Cerebellar cortex (tissue), 1 donor: ENCODE measurements at regions not wholly inside any gene's neighbourhood (a gene's known extent, or its start where the extent isn't known, plus 50 kb on each side); places are given as distances from the start of the nearest gene placed in this dataset.
"Not testable (repeated sequence)": the region's sequence is repeated elsewhere in the genome, so short reads cannot be mapped to it uniquely, and the experiment has no call there.

Source experiments
- DNase-seq: peaks from one replicate; pipeline ENCODE4 v3.0.0-alpha.2; 2015; ENCODE audit warnings: low spot score

DNA sequence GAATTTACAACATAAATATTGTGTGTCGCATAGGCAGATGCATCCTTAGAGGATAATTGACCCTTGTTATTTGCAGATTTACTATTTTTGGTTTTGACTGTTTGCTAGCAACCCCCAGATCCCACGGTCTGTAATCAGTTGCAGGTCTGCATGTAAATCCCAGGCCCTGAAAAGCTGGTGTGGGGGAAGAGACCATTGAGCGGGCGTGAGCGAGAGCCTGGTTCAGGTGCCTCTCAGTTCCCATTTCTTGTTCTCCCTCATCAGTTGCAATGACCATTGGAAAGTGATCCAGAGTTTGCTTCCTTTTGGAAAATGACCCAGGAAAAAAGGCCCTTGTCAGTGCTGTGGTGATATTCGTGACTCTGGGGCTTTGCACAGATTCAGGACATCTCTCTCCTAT is 238.9 kb downstream of the UACA start:
- no peak for DNase-seq

- no peak for DNase-seq
Measured at GRCh38 chr15:70523616-70524015, 239.7 kb downstream of the UACA start.

DNA sequence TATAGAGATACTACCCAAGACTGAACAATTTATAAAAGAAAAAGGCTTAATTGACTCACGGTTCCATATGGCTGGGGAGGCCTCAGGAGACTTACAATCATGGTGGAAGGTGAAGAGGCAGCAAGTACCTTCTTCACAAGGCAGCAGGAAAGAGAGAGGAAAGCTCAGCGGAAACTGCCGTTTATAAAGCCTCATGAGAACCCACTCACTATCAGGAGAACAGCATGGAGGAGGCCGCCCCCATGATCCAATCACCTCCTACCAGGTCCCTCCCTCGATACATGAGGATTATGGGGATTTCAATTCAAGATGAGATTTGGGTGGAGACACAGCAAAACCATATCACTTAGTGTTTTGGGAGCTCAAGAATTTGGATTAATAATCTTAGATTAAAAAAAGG is 240.2 kb downstream of the UACA start:
- no peak for DNase-seq

GRCh38 chr15:70522323-70522966 is 240.9 kb downstream of the UACA start:
- no peak for DNase-seq

DNA sequence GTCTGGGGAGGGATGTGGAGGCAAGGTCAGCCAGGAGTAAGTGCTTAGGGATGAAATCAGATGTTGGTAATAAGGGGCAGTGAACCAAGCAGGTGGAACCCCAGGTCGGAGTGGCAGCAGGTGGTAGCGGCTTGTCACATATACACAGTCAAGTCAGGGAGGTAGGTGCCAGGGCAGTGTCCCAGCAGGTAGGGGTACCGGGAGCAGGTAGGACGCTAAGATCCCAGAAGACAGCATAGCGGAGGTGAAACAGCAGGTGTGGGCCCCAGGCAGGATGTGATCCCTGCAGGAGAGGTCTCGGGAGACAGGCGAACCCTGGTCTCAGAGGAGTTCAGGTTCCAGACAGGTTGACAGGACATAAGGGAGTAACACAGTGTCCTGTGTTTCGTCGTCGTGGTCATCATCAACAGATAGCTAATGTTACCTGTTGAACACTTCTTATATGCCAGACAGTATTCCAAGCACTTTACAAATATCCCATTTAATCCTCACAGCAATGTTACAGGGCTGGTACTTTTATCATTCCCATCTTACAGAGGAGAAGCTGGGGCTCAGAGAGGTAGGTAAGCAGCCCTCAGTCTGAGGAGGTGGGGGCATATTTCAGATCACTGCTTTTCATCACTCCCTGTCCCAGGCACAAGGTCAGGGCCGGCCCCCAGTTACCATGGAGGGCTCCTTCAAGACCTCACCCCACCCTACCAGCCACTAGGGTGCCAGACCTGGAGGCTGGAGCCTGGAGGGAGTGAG is 241.6 kb downstream of the UACA start:
- no peak for DNase-seq

DNA sequence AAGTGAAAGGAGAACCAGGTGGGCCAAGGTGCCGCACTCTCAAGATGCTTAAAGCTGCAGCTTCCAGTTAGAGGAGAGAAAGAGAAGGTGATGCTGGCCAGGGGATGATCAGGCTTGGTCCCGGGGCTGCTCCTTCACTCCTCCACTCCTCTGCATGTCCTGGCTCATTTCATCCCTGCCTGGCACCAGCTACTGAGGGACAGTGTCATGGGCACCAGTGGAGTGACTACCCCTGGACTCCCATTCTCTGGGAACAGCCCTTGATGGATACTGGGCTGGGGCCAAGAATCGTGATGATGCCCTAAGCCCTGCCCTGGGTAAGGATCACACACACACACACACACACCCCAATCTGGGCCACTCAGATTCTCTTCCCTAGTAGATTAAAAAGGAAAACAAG is 243.7 kb downstream of the UACA start:
- no peak for DNase-seq

- DNase-seq: no peak
Measured at GRCh38 chr15:70519004-70519365, 244.4 kb downstream of the UACA start.

DNA sequence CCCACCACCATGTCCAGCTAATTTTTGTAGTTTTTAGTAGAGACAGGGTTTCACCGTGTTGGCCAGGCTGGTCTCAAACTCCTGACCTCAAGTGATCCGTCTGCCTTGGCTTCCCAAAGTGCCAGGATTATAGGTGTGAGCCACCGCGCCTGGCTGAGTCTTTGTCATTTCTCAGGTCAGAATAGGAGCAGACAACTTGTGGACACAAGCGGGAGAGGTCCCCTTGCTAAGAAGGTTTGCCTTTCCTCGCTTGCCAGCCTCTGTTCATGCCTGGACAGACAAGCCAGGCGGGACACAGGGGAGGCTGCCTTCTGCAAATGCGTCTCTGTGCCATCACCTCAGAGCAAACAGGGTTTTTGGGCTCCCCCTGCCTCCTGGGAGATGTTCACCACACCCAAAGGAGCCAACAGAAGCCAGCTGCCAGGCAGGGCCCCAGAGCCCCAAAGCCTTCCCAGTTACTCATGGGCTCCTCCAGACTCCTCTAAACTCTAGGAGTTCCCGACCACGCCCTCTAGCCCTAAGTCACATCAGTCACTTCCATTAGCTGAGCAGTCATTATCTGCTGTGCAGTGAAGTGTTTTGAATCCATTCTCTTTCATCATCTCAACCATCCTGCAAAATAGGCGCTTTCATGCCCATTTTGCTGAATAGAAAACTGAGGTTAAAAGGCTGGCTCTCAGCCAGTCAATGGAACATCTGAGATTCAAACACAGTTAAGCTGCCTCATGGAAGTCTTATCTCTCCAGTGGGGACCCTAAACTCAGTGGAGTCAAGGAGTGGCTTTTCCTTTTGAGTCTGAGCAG is 245.0 kb downstream of the UACA start:
- DNase-seq: no peak

- no peak for DNase-seq
Measured at GRCh38 chr15:70517194-70517590, 246.2 kb downstream of the UACA start.

GRCh38 chr15:70516408-70517193 is 246.8 kb downstream of the UACA start:
- DNase-seq: no peak

DNA sequence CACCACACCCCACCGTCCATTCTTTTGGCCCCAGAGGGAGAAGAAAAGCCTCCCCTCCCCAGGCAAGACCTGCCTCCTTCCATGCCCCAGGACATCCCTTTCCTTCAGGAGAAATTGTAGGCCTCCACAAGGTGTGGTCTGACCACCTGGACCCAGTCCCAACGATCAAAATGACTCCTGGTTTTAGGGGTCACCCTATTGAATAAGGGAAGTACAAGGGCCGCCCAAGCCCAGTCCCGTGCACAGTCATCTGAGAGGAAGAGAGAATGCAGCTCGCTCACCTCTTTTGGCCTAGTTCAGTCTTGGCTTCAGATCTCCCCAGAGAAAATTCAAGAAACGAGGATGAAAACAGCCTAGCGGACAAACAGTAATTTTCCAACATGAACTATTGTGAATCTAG is 249.1 kb downstream of the UACA start:
- DNase-seq: no peak

GRCh38 chr15:70513819-70514218 is 249.5 kb downstream of the UACA start:
- DNase-seq: no peak

DNA sequence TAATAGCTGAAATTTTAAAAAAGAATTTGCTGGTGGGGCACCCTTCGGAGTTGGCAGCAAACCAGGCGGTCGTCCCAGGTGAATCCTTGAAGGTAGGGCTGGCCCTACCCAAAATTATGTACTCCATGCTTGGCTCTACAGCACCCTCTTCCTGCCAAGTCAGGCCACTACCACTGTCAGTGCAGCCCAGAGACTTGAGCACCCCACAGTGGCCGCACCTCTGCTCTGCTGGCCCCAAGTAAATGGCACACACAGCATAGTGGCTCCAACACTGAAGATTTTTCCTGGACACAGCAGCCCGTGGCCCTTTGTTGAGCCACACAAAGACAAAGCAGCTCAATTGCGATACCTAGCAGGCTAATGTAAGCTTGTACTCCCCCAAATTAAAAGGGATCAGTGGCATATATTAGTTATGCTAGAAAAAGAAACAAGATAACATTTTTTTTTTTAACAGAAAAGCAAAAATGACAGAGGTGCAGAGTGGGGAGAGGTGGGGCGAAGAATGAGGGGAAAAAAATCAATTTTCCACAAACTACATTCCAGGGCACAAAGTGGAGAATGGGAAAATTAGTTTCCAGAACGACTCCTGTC is 250.5 kb downstream of the UACA start:
- peak; percentile 57 for DNase-seq

DNA sequence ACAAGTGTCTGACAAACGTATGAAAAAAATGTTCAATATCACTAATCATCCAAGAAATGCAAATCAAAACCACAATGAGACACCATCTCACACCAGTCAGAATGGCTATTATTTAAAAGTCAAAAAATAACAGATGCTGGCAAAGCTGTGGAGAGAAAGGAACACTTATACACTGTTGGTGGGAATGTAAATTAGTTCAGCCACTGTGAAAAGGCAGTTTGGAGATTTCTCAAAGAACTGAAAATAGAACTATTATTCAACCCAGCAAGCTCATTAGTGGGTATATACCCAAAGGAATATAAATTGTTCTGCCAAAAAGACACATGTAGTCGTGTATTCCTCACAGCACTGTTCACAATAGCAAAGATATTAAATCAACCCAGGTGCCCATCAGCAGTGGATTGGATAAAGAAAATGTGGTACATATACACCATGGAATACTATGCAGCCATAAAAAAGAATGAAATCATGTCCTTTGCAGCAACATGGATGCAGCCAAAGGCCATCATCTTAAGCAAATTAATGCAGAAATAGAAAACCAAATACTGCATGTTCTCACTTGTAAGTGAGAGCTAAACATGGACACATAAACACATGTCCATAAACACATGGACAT is 251.3 kb downstream of the UACA start:
- not testable (repeated sequence) for DNase-seq

DNA sequence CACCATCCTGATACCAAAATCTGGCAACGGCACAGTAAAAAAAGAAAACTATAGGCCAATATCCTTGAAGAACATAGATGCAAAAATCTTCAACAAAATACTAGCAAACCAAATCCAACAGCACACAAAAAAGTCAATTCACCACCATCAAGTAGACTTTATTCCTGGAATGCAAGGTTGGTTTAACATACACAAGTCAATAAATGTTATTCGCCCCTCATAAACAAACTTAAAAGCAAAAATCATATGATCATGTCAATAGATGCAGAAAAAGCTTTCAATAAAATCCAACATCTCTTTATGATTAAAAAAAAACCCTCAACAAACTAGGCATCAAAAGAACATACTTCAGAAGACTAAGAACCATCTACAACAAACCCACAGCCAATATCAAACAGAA is 252.9 kb downstream of the UACA start:
- DNase-seq: no peak

DNA sequence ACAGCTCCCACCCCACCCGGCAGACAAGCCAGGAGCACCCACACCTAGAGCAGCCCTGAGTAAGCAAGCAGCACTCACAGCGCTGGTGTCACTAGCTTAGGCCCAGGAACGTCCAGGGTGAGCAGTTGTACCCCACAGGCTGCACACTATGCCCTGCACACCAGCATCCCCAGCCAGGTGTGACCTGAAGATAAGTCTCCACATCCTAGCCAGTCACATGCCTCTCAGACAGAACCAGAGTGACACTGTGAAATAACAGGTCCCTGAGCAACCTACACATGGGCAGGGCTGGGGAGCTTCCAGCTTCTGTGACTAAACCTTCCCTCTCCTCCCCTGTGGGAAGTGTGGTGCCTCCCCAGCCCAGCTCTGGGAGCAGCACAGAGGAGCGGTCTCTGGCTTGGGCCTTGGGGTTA is 253.6 kb downstream of the UACA start:
- DNase-seq: no peak

GRCh38 chr15:70509282-70509662 is 254.1 kb downstream of the UACA start:
- DNase-seq: no peak

DNA sequence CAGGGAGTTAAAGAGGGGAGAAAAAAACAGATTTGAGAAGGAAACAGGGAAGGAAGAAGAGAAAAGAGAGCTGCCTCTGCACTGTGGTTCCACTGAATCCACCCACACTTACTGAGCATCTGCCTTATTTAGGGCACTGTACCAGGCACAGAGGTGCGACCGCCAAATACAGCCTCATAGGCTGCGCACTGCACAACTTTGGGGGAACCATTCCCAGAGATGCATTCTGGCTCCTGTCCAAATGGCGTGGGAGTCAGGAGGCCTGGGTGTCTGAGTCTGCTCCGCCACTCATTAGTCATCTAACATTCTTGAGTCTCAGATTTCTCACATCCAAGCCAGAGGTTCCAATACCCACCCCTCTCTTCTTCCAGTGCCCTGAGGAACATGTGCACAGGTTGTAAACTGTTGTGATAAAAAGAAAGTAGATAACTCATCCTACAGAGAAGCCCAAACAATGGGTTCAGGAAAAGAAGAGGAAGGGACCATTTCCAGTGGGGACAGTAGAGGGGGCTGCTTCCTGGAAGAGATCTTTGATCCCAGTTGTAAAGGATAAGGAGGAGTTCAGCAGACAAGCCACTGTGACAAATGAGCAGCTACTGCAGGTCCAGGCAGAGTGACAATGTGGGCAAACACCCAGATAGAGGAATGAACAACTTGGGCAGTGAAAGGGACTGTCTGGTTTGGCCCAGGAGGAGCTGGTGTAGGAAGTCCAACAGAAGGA is 254.6 kb downstream of the UACA start:
- no peak for DNase-seq

DNA sequence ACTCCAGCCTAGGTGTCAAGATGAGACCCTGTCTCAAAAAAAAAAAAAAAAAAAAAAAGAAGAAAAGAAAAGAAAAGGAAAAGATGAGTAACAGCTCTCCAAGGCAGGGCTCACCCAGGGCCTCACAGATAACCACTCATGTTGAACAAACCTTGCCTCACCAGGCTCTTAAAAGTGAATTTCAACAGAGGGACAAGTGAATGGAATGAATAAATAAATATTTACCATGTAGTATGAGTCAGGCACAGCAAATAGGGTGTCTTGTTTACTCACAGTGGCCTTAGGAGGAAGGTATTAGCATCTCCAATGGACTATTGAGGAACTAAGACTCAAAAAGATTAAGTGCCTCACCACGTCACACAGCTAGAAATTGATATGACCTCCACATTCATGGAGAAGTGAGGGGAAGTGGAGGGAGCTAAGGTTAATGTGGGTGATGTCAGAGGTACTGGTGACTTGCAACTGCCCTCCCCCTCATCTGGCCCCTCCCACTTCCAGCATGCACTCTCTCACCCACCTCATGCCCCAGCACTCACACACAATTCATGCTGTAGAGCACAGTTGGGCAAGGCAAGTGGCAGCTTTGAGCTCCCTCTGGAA is 255.5 kb downstream of the UACA start:
- no peak for DNase-seq
